ENCODE measurements at regions not wholly inside any gene's neighbourhood (a gene's known extent, or its start where the extent isn't known, plus 50 kb on each side); places are given as distances from the start of the nearest gene placed in this dataset.
"Not testable (repeated sequence)": the region's sequence is repeated elsewhere in the genome, so short reads cannot be mapped to it uniquely, and the experiment has no call there.

GRCh38 chr4:186871856-186872255, 148.2 kb upstream of the FAT1 start:
- no peak overlapping the region for H3K9ac ChIP-seq (ENCODE audit: insufficient read depth in 1 of 2, low read length in 2 of 2)
- no peak for ATAC-seq (ENCODE audit: insufficient read depth, low FRiP score)
- H3K4me1 ChIP-seq (ENCODE audit: control insufficient read depth in 5 of 5, insufficient read depth in 5 of 5, low read length in 5 of 5), result no peaks in the 10 kb centered on the region
- WGBS, 2 donors, result 91 to 98% methylated on average over 3 of the region's 3 CpGs
- H3K36me3 ChIP-seq (ENCODE audit: control insufficient read depth in 4 of 4, insufficient read depth in 4 of 4, low read length in 4 of 4), result no peaks in the 10 kb centered on the region
- no peak overlapping the region for H3K27ac ChIP-seq (ENCODE audit: low read depth in 1 of 2, low read length in 1 of 2)
- peaks cover 0 to 4% (median 1%) of the 10 kb centered on the region in 4 donors for H3K9me3 ChIP-seq (ENCODE audit: control insufficient read depth in 4 of 4, insufficient read depth in 3 of 4, low read length in 3 of 4)
- DNase-seq, result no peak
- no peaks in the 10 kb centered on the region for H3K27me3 ChIP-seq (ENCODE audit: control insufficient read depth in 3 of 3, insufficient read depth in 3 of 3, low read length in 2 of 3)
- no peak overlapping the region for H3K4me3 ChIP-seq
- TF ChIP-seq, protein P1, sequence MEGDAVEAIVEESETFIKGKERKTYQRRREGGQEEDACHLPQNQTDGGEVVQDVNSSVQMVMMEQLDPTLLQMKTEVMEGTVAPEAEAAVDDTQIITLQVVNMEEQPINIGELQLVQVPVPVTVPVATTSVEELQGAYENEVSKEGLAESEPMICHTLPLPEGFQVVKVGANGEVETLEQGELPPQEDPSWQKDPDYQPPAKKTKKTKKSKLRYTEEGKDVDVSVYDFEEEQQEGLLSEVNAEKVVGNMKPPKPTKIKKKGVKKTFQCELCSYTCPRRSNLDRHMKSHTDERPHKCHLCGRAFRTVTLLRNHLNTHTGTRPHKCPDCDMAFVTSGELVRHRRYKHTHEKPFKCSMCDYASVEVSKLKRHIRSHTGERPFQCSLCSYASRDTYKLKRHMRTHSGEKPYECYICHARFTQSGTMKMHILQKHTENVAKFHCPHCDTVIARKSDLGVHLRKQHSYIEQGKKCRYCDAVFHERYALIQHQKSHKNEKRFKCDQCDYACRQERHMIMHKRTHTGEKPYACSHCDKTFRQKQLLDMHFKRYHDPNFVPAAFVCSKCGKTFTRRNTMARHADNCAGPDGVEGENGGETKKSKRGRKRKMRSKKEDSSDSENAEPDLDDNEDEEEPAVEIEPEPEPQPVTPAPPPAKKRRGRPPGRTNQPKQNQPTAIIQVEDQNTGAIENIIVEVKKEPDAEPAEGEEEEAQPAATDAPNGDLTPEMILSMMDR (IDR thresholded peaks at IDR 0.05; ENCODE audit: control extremely low read depth, extremely low read depth), result no peak

GRCh38 chr4:186873095-186873494, 149.4 kb upstream of the FAT1 start:
- not testable (repeated sequence) for ATAC-seq (ENCODE audit: insufficient read depth, low FRiP score); H3K27me3 ChIP-seq (ENCODE audit: control insufficient read depth in 3 of 3, insufficient read depth in 3 of 3, low read length in 2 of 3); H3K9ac ChIP-seq (ENCODE audit: insufficient read depth in 1 of 2, low read length in 2 of 2); H3K4me3 ChIP-seq; DNase-seq; H3K9me3 ChIP-seq (ENCODE audit: control insufficient read depth in 4 of 4, insufficient read depth in 3 of 4, low read length in 3 of 4); H3K4me1 ChIP-seq (ENCODE audit: control insufficient read depth in 5 of 5, insufficient read depth in 5 of 5, low read length in 5 of 5); H3K36me3 ChIP-seq (ENCODE audit: control insufficient read depth in 4 of 4, insufficient read depth in 4 of 4, low read length in 4 of 4); H3K27ac ChIP-seq (ENCODE audit: low read depth in 1 of 2, low read length in 1 of 2)
- 85 to 90% methylated on average over 1 of the region's 1 CpG for WGBS, 2 donors

DNA sequence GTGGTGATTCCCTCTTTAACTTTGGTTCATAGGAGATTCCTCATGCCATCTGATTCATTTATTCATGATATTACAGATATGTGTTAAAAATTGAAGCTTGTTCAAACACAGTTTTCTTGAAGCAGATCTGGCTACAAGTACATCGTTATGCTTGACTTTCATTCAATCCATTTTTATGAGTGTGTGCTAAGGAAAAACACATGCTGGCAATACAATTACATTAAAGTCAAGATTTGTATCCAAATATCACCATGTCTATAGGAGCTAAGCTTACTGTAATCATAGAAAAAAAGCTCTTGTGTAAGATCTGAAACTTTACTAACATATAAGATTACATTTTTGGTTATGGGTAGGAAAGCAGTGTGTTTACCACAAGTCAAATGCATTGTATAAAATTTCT, 151.8 kb upstream of the FAT1 start:
- TF ChIP-seq, protein P1 (IDR thresholded peaks at IDR 0.05; ENCODE audit: control extremely low read depth, extremely low read depth), result no peak
- peak in 2 of 3 donors; percentile 82 to 84 for DNase-seq
- 57 to 76% methylated on average over 1 of the region's 1 CpG for WGBS, 2 donors

GRCh38 chr4:186876961-186877626, 153.4 kb upstream of the FAT1 start:
- H3K4me3 ChIP-seq, result no peak overlapping the region
- TF ChIP-seq, protein P1 (IDR thresholded peaks at IDR 0.05; ENCODE audit: control extremely low read depth, extremely low read depth), result no peak
- WGBS, 2 donors, result 68 to 70% methylated on average over 6 of the region's 6 CpGs
- peak in 1 of 3 donors; percentile 15 for DNase-seq
- no peaks in the 10 kb centered on the region for H3K4me1 ChIP-seq (ENCODE audit: control insufficient read depth in 5 of 5, insufficient read depth in 5 of 5, low read length in 5 of 5)
- H3K9ac ChIP-seq (ENCODE audit: insufficient read depth in 1 of 2, low read length in 2 of 2), result no peak overlapping the region
- no peak overlapping the region for H3K27ac ChIP-seq (ENCODE audit: low read depth in 1 of 2, low read length in 1 of 2)
- no peaks in the 10 kb centered on the region for H3K27me3 ChIP-seq (ENCODE audit: control insufficient read depth in 3 of 3, insufficient read depth in 3 of 3, low read length in 2 of 3)
- no peaks in the 10 kb centered on the region for H3K36me3 ChIP-seq (ENCODE audit: control insufficient read depth in 4 of 4, insufficient read depth in 4 of 4, low read length in 4 of 4)
- no peak for ATAC-seq (ENCODE audit: insufficient read depth, low FRiP score)
- H3K9me3 ChIP-seq (ENCODE audit: control insufficient read depth in 4 of 4, insufficient read depth in 3 of 4, low read length in 3 of 4), result peaks cover 0 to 4% (median under 1%) of the 10 kb centered on the region in 4 donors

More for the DNA sequence above, 151.8 kb upstream of the FAT1 start:
- Histone ChIP-seq H3K27ac (ENCODE audit: low read depth in 1 of 2, low read length in 1 of 2) (no peak overlapping the region), H3K4me3 (no peak overlapping the region), H3K27me3 (ENCODE audit: control insufficient read depth in 3 of 3, insufficient read depth in 3 of 3, low read length in 2 of 3) (no peaks in the 10 kb centered on the region), H3K36me3 (ENCODE audit: control insufficient read depth in 4 of 4, insufficient read depth in 4 of 4, low read length in 4 of 4) (no peaks in the 10 kb centered on the region), H3K9ac (ENCODE audit: insufficient read depth in 1 of 2, low read length in 2 of 2) (no peak overlapping the region), H3K4me1 (ENCODE audit: control insufficient read depth in 5 of 5, insufficient read depth in 5 of 5, low read length in 5 of 5) (no peaks in the 10 kb centered on the region), H3K9me3 (ENCODE audit: control insufficient read depth in 4 of 4, insufficient read depth in 3 of 4, low read length in 3 of 4) (peaks cover 0 to 4% (median 1%) of the 10 kb centered on the region in 4 donors)
- ATAC-seq (ENCODE audit: insufficient read depth, low FRiP score), result no peak
